PC-3 (cell line): ENCODE measurements at regions not wholly inside any gene's neighbourhood (a gene's known extent, or its start where the extent isn't known, plus 50 kb on each side); places are given as distances from the start of the nearest gene placed in this dataset.

Source experiments
- EZH2 ChIP-seq: fragments of 300-600 bp; sonication (generic); IDR thresholded peaks from one replicate; pipeline ENCODE4 v1.6.1; 2017; ENCODE audit warnings: antibody characterized with exemption, mild to moderate bottlenecking, low read length; ENCODE audit not compliant: unreplicated experiment
- TF ChIP-seq, protein P1 (sequence below): fragments of 300-600 bp; sonication (generic); conservative IDR thresholded peaks from 2 replicates; pipeline ENCODE4 v1.5.1; 2017; ENCODE audit warnings: antibody characterized with exemption, low read depth, mild to moderate bottlenecking, low read length

DNA sequence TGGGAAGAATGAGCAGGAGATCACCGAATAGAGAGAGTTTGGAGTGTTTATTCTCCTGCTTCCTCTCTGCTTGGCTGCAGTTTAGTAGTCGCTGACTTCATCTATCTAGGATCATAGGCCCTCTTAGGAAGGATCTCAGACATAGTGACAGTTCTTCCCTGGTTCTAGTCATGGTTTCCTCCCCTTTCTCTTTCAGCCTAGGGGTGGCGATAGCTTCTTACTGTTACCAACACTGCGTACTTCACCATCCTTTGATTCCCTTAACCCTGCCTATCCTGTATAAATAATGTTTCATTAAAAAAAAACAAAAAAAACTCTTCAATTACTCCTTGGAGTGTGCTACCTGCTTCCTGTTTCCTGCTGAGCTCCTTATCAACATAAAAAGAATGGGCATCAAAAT is 103.8 kb downstream of the DDX53 start:
- TF ChIP-seq EZH2, result no peak
- TF ChIP-seq, protein P1, sequence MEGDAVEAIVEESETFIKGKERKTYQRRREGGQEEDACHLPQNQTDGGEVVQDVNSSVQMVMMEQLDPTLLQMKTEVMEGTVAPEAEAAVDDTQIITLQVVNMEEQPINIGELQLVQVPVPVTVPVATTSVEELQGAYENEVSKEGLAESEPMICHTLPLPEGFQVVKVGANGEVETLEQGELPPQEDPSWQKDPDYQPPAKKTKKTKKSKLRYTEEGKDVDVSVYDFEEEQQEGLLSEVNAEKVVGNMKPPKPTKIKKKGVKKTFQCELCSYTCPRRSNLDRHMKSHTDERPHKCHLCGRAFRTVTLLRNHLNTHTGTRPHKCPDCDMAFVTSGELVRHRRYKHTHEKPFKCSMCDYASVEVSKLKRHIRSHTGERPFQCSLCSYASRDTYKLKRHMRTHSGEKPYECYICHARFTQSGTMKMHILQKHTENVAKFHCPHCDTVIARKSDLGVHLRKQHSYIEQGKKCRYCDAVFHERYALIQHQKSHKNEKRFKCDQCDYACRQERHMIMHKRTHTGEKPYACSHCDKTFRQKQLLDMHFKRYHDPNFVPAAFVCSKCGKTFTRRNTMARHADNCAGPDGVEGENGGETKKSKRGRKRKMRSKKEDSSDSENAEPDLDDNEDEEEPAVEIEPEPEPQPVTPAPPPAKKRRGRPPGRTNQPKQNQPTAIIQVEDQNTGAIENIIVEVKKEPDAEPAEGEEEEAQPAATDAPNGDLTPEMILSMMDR, result no peak; the same call in 1 of the 2 replicates
